ENCODE measurements at regions not wholly inside any gene's neighbourhood (a gene's known extent, or its start where the extent isn't known, plus 50 kb on each side); places are given as distances from the start of the nearest gene placed in this dataset.

- TF ChIP-seq, protein P1, sequence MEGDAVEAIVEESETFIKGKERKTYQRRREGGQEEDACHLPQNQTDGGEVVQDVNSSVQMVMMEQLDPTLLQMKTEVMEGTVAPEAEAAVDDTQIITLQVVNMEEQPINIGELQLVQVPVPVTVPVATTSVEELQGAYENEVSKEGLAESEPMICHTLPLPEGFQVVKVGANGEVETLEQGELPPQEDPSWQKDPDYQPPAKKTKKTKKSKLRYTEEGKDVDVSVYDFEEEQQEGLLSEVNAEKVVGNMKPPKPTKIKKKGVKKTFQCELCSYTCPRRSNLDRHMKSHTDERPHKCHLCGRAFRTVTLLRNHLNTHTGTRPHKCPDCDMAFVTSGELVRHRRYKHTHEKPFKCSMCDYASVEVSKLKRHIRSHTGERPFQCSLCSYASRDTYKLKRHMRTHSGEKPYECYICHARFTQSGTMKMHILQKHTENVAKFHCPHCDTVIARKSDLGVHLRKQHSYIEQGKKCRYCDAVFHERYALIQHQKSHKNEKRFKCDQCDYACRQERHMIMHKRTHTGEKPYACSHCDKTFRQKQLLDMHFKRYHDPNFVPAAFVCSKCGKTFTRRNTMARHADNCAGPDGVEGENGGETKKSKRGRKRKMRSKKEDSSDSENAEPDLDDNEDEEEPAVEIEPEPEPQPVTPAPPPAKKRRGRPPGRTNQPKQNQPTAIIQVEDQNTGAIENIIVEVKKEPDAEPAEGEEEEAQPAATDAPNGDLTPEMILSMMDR (IDR thresholded peaks at IDR 0.05) = no peak
- no peak for TF ChIP-seq RCOR1 (IDR thresholded peaks at IDR 0.05; ENCODE audit: low read length)
- no peak for TF ChIP-seq JUND (IDR thresholded peaks at IDR 0.05)
- TF ChIP-seq, protein P2, sequence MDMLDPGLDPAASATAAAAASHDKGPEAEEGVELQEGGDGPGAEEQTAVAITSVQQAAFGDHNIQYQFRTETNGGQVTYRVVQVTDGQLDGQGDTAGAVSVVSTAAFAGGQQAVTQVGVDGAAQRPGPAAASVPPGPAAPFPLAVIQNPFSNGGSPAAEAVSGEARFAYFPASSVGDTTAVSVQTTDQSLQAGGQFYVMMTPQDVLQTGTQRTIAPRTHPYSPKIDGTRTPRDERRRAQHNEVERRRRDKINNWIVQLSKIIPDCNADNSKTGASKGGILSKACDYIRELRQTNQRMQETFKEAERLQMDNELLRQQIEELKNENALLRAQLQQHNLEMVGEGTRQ (IDR thresholded peaks at IDR 0.05; ENCODE audit: borderline replicate concordance, low read depth, low read length) = no peak
- TF ChIP-seq MAX (IDR thresholded peaks at IDR 0.05; ENCODE audit: low read depth) = no peak
Measured at GRCh38 chr13:68168448-68168847, 938.3 kb upstream of the PCDH9 start.

All from SK-N-SH (cell line).